ENCODE measurements at regions not wholly inside any gene's neighbourhood (a gene's known extent, or its start where the extent isn't known, plus 50 kb on each side); places are given as distances from the start of the nearest gene placed in this dataset.

DNA sequence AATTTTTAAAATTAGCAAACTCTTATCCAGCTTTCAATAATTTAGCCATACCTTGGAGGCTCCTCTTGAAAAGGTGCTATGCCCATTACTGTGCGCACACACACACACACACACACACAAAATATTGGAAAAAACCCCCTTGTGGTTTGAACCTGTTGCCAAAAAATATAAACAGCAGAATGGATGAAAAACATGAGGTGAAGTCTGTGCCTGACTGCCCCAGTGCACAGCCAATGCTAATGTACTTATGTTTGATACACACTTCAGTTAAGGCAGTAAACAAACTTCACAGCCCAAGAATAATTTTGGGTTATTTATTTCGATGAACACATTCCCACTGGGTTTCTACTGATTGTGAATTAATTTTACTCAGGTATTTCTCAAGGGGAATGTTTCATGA, 113.2 kb upstream of the SEM1 start:
- TF ChIP-seq, protein P1, sequence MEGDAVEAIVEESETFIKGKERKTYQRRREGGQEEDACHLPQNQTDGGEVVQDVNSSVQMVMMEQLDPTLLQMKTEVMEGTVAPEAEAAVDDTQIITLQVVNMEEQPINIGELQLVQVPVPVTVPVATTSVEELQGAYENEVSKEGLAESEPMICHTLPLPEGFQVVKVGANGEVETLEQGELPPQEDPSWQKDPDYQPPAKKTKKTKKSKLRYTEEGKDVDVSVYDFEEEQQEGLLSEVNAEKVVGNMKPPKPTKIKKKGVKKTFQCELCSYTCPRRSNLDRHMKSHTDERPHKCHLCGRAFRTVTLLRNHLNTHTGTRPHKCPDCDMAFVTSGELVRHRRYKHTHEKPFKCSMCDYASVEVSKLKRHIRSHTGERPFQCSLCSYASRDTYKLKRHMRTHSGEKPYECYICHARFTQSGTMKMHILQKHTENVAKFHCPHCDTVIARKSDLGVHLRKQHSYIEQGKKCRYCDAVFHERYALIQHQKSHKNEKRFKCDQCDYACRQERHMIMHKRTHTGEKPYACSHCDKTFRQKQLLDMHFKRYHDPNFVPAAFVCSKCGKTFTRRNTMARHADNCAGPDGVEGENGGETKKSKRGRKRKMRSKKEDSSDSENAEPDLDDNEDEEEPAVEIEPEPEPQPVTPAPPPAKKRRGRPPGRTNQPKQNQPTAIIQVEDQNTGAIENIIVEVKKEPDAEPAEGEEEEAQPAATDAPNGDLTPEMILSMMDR (conservative IDR thresholded peaks at IDR 0.05) = no peak
- no peak for TF ChIP-seq ZFX (IDR thresholded peaks at IDR 0.05)

All from C4-2B (cell line).